A549 (cell line): ENCODE measurements at regions not wholly inside any gene's neighbourhood (a gene's known extent, or its start where the extent isn't known, plus 50 kb on each side); places are given as distances from the start of the nearest gene placed in this dataset.

Source experiments
- ATAC-seq, 2 experiments: fragments of 200-7000 bp in 1 of 2; fragments of >200 bp in 1 of 2; cut with Nextera tagmentation in 1 of 2; cut with Tn5 transposase in 1 of 2; 3 replicates each; pipeline versions ENCODE4 v1.8.0 to v1.9.1; 2018 to 2020; ENCODE audit warnings: mild to moderate bottlenecking in 1 of 2, moderate library complexity in 1 of 2
- CTCF ChIA-PET: fragments of 300-600 bp; sonication (Branson Sonifier 250); formaldehyde crosslinking; extraction: SDS; loops from one replicate; lab custom pipeline; 2021; ENCODE audit warnings: antibody characterized with exemption, inconsistent platforms; lab: Yijun Ruan, JAX
- POLR2A ChIA-PET: fragments of 350-600 bp; formaldehyde crosslinking; extraction: SDS; loops from one replicate; lab custom pipeline; 2021; ENCODE audit warnings: antibody characterized with exemption, inconsistent platforms; lab: Yijun Ruan, JAX
- DNase-seq, 2 experiments: peaks; one replicate each; pipeline versions ENCODE4 v3.0.0 to v3.0.0-alpha.2; 2011 to 2016; ENCODE audit warnings: low read depth in 1 of 2, low spot score in 1 of 2
- FAIRE-seq: peaks from 2 replicates; lab custom pipeline; 2011; peaks lifted over from hg19 to GRCh38; lab: Jason Lieb, UNC
- H3K27ac ChIP-seq, 2 experiments: fragments of >200 bp; sonication (Bioruptor Twin); formaldehyde crosslinking; 3 replicates each; pipeline ENCODE4 v1.5.1; 2016 to 2017
- H3K4me1 ChIP-seq: fragments of >200 bp; sonication (Bioruptor Twin); formaldehyde crosslinking; 3 replicates; pipeline ENCODE4 v1.6.1; 2016
- H3K4me2 ChIP-seq: fragments of >200 bp; sonication (Bioruptor Twin); formaldehyde crosslinking; 3 replicates; pipeline ENCODE4 v1.6.1; 2016
- H3K4me3 ChIP-seq: fragments of >200 bp; sonication (Bioruptor Twin); formaldehyde crosslinking; 3 replicates; pipeline ENCODE4 v1.5.1; 2016
- H3K9me3 ChIP-seq: fragments of >200 bp; sonication (Bioruptor Twin); formaldehyde crosslinking; 3 replicates; pipeline ENCODE4 v1.6.1; 2016
- BHLHE40 ChIP-seq: IDR thresholded peaks from 2 replicates; pipeline ENCODE4 v1.6.1; 2012; ENCODE audit warnings: low read depth, low read length, inconsistent platforms
- CBX2 ChIP-seq: fragments of 200-600 bp; sonication (generic); IDR thresholded peaks from 2 replicates; pipeline ENCODE4 v1.6.1; 2016; ENCODE audit warnings: low read depth, mild to moderate bottlenecking, borderline replicate concordance
- CBX8 ChIP-seq: fragments of 200-600 bp; sonication (generic); IDR thresholded peaks from 2 replicates; pipeline ENCODE4 v1.6.1; 2016
- CEBPB ChIP-seq, 2 experiments: fragments of >200 bp in 1 of 2; sonication (Bioruptor Twin) in 1 of 2; formaldehyde crosslinking in 1 of 2; IDR thresholded peaks; 2 replicates each; pipeline ENCODE4 v1.6.1; 2012 to 2016
- EHMT2 ChIP-seq: fragments of 200-600 bp; sonication (generic); IDR thresholded peaks from 2 replicates; pipeline ENCODE4 v1.6.1; 2016; ENCODE audit warnings: antibody characterized with exemption, low read depth, mild to moderate bottlenecking, moderate library complexity
- EP300 ChIP-seq, 2 experiments: fragments of >200 bp; sonication (Bioruptor Twin); formaldehyde crosslinking; IDR thresholded peaks; 2 replicates in 1 of 2; 3 replicates in 1 of 2; pipeline ENCODE4 v1.6.1; 2016 to 2017
- ESRRA ChIP-seq: fragments of 150-350 bp; IDR thresholded peaks from 2 replicates; pipeline ENCODE4 v1.6.1; 2014; ENCODE audit warnings: mild to moderate bottlenecking, low read length, borderline replicate concordance
- FOSB ChIP-seq: fragments of 250-450 bp; sonication (Bioruptor Pico); IDR thresholded peaks from 2 replicates; pipeline ENCODE4 v1.5.0; 2020; ENCODE audit warnings: mild to moderate bottlenecking, moderate library complexity
- HDAC2 ChIP-seq: fragments of 200-600 bp; sonication (generic); IDR thresholded peaks from 2 replicates; pipeline ENCODE4 v1.6.1; 2016
- HOXB13 ChIP-seq: fragments of 250-450 bp; sonication (Bioruptor Pico); IDR thresholded peaks from 2 replicates; pipeline ENCODE4 v1.5.0; 2020; ENCODE audit warnings: low read depth, mild to moderate bottlenecking, moderate library complexity
- HOXB5 ChIP-seq: fragments of 250-450 bp; sonication (Bioruptor Pico); IDR thresholded peaks from 2 replicates; pipeline ENCODE4 v1.5.0; 2020; ENCODE audit warnings: mild to moderate bottlenecking, moderate library complexity
- JUN ChIP-seq, 2 experiments: fragments of >200 bp; sonication (Bioruptor Twin); formaldehyde crosslinking; IDR thresholded peaks; 2 replicates in 1 of 2; 3 replicates in 1 of 2; pipeline ENCODE4 v1.6.1; 2016 to 2017
- KDM1A ChIP-seq: fragments of 200-600 bp; sonication (generic); IDR thresholded peaks from 2 replicates; pipeline ENCODE4 v1.6.1; 2016; ENCODE audit warnings: low read depth, mild to moderate bottlenecking
- KDM5A ChIP-seq: fragments of 200-600 bp; sonication (generic); IDR thresholded peaks from 2 replicates; pipeline ENCODE4 v1.6.1; 2016; ENCODE audit warnings: antibody characterized with exemption, mild to moderate bottlenecking
- MYC ChIP-seq: IDR thresholded peaks from 2 replicates; pipeline ENCODE4 v1.6.1; 2012; ENCODE audit warnings: mild to moderate bottlenecking, inconsistent platforms, low read length, improper control_type of control experiment, borderline replicate concordance
- NFE2L2 ChIP-seq: fragments of 150-350 bp; conservative IDR thresholded peaks from 2 replicates; pipeline ENCODE4 v1.6.1; 2014; ENCODE audit warnings: low read length
- RCOR1 ChIP-seq: fragments of 150-350 bp; IDR thresholded peaks from 2 replicates; pipeline ENCODE4 v1.6.1; 2014; ENCODE audit warnings: antibody characterized with exemption, low read length, low read depth
- RFX5 ChIP-seq: fragments of 450-650 bp; IDR thresholded peaks from 2 replicates; pipeline ENCODE4 v1.7.1; 2014; ENCODE audit warnings: antibody characterized with exemption, mild to moderate bottlenecking, moderate library complexity
- ZNF302 ChIP-seq: fragments of 250-450 bp; sonication (Bioruptor Pico); IDR thresholded peaks from 2 replicates; pipeline ENCODE4 v1.9.0; 2021; ENCODE audit warnings: inconsistent platforms, mild to moderate bottlenecking, moderate library complexity
- ZSCAN20 ChIP-seq: fragments of 250-450 bp; sonication (Bioruptor Pico); IDR thresholded peaks from 2 replicates; pipeline ENCODE4 v1.8.0; 2022; ENCODE audit warnings: mild to moderate bottlenecking, moderate library complexity
- WGBS: methylation state at CpG from one replicate; pipeline ENCODE4 v1.1.6; 2017; ENCODE audit errors: missing lambda C conversion rate; 5-methylcytosine and 5-hydroxymethylcytosine counted together
- TF ChIP-seq, protein P1 (sequence below): fragments of 450-650 bp; IDR thresholded peaks from 2 replicates; pipeline ENCODE4 v1.6.1; 2014; ENCODE audit warnings: antibody characterized with exemption
- TF ChIP-seq, protein P2 (sequence below): IDR thresholded peaks from 2 replicates; pipeline ENCODE4 v1.6.1; 2012
- TF ChIP-seq, protein P3 (sequence below): fragments of 250-450 bp; sonication (Bioruptor Pico); IDR thresholded peaks from 2 replicates; pipeline ENCODE4 v1.5.0; 2020; ENCODE audit warnings: low read depth, mild to moderate bottlenecking, moderate library complexity

DNA sequence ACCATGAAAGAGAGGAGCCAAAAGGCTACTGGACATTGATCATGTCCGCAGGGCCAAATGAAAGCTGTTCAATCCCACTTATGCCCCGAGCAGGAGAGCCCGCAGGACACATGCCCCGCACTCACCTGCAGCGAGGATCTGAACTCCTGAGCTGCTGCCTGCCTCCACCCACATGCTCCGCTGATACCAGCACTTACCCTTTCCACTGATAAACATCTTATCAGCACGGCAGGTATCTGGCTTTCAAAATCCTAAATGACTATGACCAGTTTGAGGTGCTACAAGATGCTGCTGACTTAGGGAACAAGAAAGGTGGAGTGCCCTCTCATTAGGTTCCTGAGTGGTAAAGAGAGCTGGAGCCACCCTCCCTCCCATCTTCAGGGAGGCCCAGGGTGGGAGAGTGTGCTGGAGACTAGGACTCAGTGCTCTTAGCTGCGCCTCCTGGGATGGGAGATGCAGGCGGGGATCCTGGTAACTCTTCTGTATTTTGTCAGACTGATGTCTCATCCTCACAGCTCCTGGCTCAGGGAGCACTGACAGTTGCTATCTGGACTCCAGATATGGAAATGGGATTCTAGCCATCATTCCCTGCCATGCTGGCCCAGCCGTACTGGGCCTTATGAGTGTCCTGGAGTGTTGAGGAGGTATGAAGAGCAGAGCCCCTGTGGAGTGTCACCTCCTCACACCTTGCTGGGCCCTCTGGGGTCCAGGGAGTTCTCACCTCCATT, 86.4 kb upstream of the F3 start:
- DNase-seq: no peak
- Histone ChIP-seq H3K4me1 (peaks cover 4% of the 10 kb centered on the region; the same call in 1 of the 3 replicates), H3K9me3 (no peaks in the 10 kb centered on the region), H3K27ac (no peak overlapping the region), H3K4me3 (no peak overlapping the region), H3K4me2 (no peak overlapping the region)
- WGBS: 60% methylated on average over 9 of the region's 10 CpGs
- no peak for TF ChIP-seq ESRRA
- no peak for TF ChIP-seq EHMT2
- no peak for TF ChIP-seq CEBPB (IDR thresholded peaks at IDR 0.05)
- CTCF ChIA-PET: no interaction called here
- FAIRE-seq: no peak
- POLR2A ChIA-PET: no interaction called here
- no peak for ATAC-seq

DNA sequence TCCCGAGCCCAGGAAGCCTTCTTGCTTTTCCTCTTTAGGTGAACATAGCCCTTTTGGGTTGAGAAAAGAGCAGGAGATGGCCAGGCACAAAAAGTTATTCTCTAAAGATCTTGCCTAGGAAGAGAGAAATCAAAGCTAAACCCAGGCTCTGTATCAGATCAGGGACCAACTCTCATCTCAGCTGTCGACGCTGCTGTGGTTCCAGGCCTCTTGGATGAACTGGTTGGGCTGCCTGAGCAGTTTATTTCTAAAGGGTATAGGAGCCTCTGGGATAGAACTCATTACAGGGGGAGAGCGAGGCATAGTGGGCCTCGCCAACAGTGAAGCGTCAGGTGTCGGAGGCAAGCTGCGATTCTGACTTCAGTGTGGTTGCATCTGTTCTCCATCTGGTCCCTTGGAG, 82.6 kb upstream of the F3 start:
- H3K4me2 ChIP-seq: no peak overlapping the region
- CTCF ChIA-PET: interaction anchor here (1.5 kb wide), 2 partner anchors 9 to 11 kb away, joined by 4 read pairs; no protein-coding TSS in a partner anchor

DNA sequence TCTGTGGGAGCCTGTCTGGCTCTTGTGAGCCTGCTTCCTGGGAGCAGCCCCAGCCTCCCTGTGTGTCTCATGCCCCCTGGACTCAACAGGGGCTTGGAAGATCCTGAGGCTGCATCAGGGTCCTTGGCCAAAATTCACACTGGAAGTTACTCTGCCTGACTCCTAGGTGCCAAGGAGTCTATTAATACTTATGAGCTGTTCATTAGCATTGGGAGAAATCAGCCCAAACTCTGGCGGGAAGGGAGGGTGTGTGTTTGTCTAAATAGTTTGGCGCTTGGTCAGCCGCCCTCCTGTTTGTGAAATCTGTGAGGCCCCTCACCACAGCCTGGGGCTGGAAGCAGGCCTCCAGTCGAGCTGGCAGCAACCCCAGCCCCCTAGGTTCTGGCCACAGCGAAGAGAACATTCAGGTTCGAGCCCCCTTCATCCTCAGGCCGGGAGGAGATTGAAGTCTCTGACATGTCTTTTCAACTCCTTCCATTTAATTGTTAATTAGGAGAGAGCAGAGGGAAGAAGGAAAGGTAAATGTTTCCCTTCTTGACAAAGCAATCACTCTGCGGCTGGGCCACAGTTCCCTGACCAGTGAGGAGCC, 82.1 kb upstream of the F3 start:
- CTCF ChIA-PET: interaction anchor here (1.5 kb wide), 1 partner anchor 8 kb away, joined by 4 read pairs; no protein-coding TSS in a partner anchor
- 78% methylated on average over 8 of the region's 8 CpGs for WGBS
- H3K4me1 ChIP-seq: peaks cover 26% of the 10 kb centered on the region

More for the DNA sequence above, 82.6 kb upstream of the F3 start:
- no peaks in the 10 kb centered on the region for H3K9me3 ChIP-seq
- 94% methylated on average over 8 of the region's 8 CpGs for WGBS
- peaks cover 26% of the 10 kb centered on the region for H3K4me1 ChIP-seq
- no peak overlapping the region for H3K27ac ChIP-seq
- ATAC-seq: no peak
- POLR2A ChIA-PET: no interaction called here
- no peak overlapping the region for H3K4me3 ChIP-seq
- FAIRE-seq: no peak
- TF ChIP-seq, protein P1, sequence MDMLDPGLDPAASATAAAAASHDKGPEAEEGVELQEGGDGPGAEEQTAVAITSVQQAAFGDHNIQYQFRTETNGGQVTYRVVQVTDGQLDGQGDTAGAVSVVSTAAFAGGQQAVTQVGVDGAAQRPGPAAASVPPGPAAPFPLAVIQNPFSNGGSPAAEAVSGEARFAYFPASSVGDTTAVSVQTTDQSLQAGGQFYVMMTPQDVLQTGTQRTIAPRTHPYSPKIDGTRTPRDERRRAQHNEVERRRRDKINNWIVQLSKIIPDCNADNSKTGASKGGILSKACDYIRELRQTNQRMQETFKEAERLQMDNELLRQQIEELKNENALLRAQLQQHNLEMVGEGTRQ: no peak
- TF ChIP-seq CBX2 (no peak), CBX8 (no peak), RFX5 (no peak), ZSCAN20 (CRISPR knock-in tag) (no peak), NFE2L2 (no peak), BHLHE40 (no peak), HDAC2 (no peak), RCOR1 (no peak), HOXB13 (CRISPR knock-in tag) (no peak), MYC (no peak), EP300 (IDR thresholded peaks at IDR 0.05) (no peak), KDM5A (no peak), HOXB5 (CRISPR knock-in tag) (no peak)
- TF ChIP-seq, protein P2, sequence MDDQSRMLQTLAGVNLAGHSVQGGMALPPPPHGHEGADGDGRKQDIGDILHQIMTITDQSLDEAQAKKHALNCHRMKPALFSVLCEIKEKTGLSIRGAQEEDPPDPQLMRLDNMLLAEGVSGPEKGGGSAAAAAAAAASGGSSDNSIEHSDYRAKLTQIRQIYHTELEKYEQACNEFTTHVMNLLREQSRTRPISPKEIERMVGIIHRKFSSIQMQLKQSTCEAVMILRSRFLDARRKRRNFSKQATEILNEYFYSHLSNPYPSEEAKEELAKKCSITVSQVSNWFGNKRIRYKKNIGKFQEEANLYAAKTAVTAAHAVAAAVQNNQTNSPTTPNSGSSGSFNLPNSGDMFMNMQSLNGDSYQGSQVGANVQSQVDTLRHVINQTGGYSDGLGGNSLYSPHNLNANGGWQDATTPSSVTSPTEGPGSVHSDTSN: no peak
- TF ChIP-seq, protein P3, sequence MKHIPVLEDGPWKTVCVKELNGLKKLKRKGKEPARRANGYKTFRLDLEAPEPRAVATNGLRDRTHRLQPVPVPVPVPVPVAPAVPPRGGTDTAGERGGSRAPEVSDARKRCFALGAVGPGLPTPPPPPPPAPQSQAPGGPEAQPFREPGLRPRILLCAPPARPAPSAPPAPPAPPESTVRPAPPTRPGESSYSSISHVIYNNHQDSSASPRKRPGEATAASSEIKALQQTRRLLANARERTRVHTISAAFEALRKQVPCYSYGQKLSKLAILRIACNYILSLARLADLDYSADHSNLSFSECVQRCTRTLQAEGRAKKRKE (CRISPR knock-in tag): no peak
- DNase-seq: no peak

More for the DNA sequence above, 82.1 kb upstream of the F3 start:
- POLR2A ChIA-PET: no interaction called here
- ATAC-seq (no peak), FAIRE-seq (no peak), DNase-seq (no peak)
- Histone ChIP-seq H3K4me2 (no peak overlapping the region), H3K27ac (peak overlapping the region in 1 of 2 experiments; percentile 43; a peak in 1 of 6 replicates), H3K9me3 (no peaks in the 10 kb centered on the region), H3K4me3 (no peak overlapping the region)
- TF ChIP-seq HOXB13 (CRISPR knock-in tag): no peak
- TF ChIP-seq ZNF302 (CRISPR knock-in tag): no peak
- TF ChIP-seq, protein P1: no peak
- no peak for TF ChIP-seq JUN (IDR thresholded peaks at IDR 0.05)
- TF ChIP-seq EHMT2: no peak
- TF ChIP-seq KDM1A: no peak
- no peak for TF ChIP-seq RFX5
- TF ChIP-seq FOSB (CRISPR knock-in tag): no peak
